HG03108 (cell line): ENCODE measurements at regions not wholly inside any gene's neighbourhood (a gene's known extent, or its start where the extent isn't known, plus 50 kb on each side); places are given as distances from the start of the nearest gene placed in this dataset.
A peak's percentile ranks its signal among the peaks of the same experiment; 100 is the strongest.

Source experiments
- ATAC-seq: cut with Tn5 transposase; IDR thresholded peaks from one replicate; pipeline ENCODE4 v1.9.1; 2021; ENCODE audit warnings: moderate library complexity; ENCODE audit not compliant: unreplicated experiment

GRCh38 chr6:33924681-33925080 is 120.9 kb upstream of the MLN start:
- no peak for ATAC-seq

GRCh38 chr6:33923857-33924514 is 120.2 kb upstream of the MLN start:
- ATAC-seq: no peak

- no peak for ATAC-seq
Observed at GRCh38 chr6:33921745-33922144, 117.9 kb upstream of the MLN start.

- no peak for ATAC-seq
Observed at GRCh38 chr6:33918175-33918695, 114.4 kb upstream of the MLN start.

- no peak for ATAC-seq
Observed at GRCh38 chr6:33915134-33915533, 111.3 kb upstream of the MLN start.

GRCh38 chr6:33914645-33915044 is 110.8 kb upstream of the MLN start:
- no peak for ATAC-seq

- ATAC-seq: no peak
Observed at GRCh38 chr6:33912195-33912594, 108.4 kb upstream of the MLN start.

GRCh38 chr6:33911488-33911887 is 107.7 kb upstream of the MLN start:
- no peak for ATAC-seq

- ATAC-seq: no peak
Observed at GRCh38 chr6:33910594-33910993, 106.8 kb upstream of the MLN start.

GRCh38 chr6:33909737-33910136 is 105.9 kb upstream of the MLN start:
- ATAC-seq: no peak

- no peak for ATAC-seq
Observed at GRCh38 chr6:33908025-33908424, 104.2 kb upstream of the MLN start.

GRCh38 chr6:33907227-33907626 is 103.4 kb upstream of the MLN start:
- no peak for ATAC-seq

- no peak for ATAC-seq
Observed at GRCh38 chr6:33906439-33906838, 102.6 kb upstream of the MLN start.

GRCh38 chr6:33905071-33905609 is 101.3 kb upstream of the MLN start:
- ATAC-seq: no peak

GRCh38 chr6:33904747-33905065 is 100.9 kb upstream of the MLN start:
- ATAC-seq: no peak

- ATAC-seq: peak; percentile 50
Observed at GRCh38 chr6:33904050-33904746, 100.4 kb upstream of the MLN start.

- no peak for ATAC-seq
Observed at GRCh38 chr6:33903579-33903978, 99.8 kb upstream of the MLN start.

GRCh38 chr6:33902457-33902853 is 98.7 kb upstream of the MLN start:
- ATAC-seq: no peak

- no peak for ATAC-seq
Observed at GRCh38 chr6:33901822-33902456, 98.1 kb upstream of the MLN start.

GRCh38 chr6:33898771-33899170 is 95.0 kb upstream of the MLN start:
- no peak for ATAC-seq

- no peak for ATAC-seq
Observed at GRCh38 chr6:33897189-33897780, 93.5 kb upstream of the MLN start.
